SKM-1 treated with dmso at 0.1 percent for 144 hours (cell line): ENCODE measurements at regions not wholly inside any gene's neighbourhood (a gene's known extent, or its start where the extent isn't known, plus 50 kb on each side); places are given as distances from the start of the nearest gene placed in this dataset.
"Not testable (repeated sequence)": the region's sequence is repeated elsewhere in the genome, so short reads cannot be mapped to it uniquely, and the experiment has no call there.

Source experiments
- DNase-seq: peaks from one replicate; lab custom pipeline; 2025; ENCODE audit not compliant: unreplicated experiment; lab: John Stamatoyannopoulos, UW

DNA sequence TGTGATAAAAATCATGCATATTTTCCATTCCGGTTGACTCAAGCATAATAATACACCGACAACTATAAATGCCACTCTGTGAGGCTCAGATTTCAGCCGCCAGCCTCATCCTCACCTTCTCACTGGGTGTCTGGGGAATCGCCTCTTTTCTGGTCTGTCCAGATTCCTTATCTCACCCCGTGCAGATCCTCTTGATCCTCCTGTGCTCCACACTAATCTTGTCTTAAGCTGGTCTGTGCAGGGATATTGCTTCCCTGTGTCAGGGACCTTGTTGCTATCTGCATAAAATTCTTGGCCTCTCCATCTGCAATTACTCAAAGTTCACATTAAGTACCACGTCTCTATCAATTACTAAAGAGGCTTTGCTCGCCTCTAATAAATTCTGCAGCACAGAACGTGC, 116.6 kb upstream of the SPACA7 start:
- no peak for DNase-seq

DNA sequence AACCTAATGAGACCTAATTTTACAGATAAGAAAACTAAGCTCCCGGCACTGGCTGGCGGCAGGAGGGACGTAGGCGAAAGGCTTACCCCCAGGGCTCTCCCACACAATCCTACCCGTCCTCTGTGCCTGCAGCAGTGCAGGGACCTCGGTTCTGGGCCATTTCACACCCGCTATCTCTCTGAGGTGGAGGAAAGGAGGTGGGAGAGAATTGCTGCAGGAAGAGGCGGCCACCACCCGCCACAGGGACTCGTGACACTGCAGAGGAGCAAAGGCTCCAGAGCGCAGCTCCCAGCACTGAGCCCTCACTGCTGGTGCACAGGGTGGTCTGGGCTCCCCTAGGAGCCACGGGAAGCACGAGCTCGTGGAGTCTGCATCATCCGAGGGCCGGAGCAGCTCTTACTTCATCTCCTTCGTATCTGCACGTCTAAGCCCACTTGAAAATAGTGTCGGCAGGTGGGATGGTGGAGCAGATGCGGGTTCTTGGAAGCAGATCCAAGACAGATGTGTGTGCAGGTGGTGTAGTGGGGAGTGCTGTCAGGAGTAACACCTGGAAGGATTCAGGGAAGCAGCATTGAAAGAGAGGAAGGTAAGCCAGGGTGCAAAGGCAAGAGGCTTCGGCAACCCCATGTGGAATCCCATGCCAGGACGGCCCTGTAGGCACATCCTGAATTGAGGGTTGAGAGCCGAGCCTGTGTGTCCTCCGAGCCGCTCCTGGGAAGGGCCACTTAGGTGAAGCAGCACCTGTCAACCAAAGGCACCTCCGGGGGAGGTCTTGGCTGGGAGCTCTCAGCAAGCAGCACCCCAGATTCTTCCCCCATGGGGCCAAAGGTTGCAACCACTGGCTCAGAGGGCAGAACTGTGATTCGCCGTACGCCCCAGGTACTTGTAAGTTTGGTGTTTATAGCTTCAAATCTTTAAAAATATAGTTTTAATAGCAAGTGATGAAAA, 115.8 kb upstream of the SPACA7 start:
- no peak for DNase-seq

DNA sequence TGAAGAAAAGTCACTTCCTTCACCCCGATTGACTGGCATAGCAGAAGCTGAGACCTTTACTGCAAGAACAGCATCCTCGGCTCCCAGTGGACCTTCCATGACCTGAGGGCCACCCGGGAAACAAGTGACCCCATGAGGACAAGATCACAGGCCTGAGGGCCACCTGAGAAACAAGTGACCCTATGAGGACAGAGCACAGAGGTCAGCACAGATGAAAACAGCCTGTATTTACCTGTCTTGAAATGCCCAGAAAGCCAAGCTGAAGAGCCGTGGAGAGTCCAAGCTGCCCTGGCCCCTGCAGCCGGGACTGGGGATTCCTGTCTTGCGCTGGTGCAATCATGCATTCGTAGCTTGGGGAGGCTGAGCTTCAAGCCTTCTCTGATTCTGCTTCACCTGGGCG, 114.2 kb upstream of the SPACA7 start:
- no peak for DNase-seq

GRCh38 chr13:112263152-112263551, 113.0 kb upstream of the SPACA7 start:
- DNase-seq = no peak

GRCh38 chr13:112267660-112268059, 108.5 kb upstream of the SPACA7 start:
- no peak for DNase-seq

GRCh38 chr13:112270951-112271350, 105.2 kb upstream of the SPACA7 start:
- no peak for DNase-seq

GRCh38 chr13:112286733-112287132, 89.4 kb upstream of the SPACA7 start:
- DNase-seq = not testable (repeated sequence)

- no peak for DNase-seq
These were observed 55.9 kb upstream of the SPACA7 start for GRCh38 chr13:112320303-112320702.

DNA sequence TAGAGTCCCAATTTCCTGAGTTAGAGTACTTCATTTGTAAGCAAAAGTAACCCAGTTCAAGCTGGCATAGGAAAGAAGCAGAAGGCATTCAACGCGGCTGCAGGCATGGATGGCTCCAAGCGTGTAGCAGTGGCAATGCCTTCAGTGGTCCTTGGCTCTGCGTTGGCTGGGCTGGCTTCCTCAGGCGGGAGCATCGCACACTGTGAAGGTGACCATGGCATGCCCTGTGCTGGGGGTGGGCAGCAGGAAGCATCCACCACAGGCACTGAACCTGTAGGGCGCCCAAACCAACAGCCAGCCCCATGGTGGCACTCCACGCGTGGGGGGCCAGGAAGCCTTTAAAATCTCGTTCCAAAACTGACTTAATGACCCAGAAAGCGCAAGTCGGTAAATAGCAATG, 53.6 kb upstream of the SPACA7 start:
- no peak for DNase-seq

DNA sequence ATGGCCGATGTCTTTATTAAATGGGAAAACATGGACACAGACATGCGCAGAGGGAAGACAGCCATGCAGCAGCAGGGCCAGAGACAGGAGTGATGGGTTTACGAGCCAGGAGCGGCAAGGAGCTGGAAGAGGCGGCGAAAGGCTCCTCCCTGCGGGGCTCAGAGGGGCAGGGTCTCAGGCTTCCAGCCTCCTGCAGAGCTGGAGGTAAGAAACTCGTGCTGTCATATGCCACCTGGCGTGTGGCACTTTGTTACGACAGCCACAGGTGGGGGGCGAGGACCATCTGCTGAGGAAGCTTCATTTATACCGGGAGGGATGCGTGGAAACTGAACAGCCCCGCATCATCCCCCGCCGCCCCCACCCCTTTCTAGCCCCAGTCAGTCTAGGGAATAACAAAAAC, 52.0 kb upstream of the SPACA7 start:
- no peak for DNase-seq

- DNase-seq = no peak
These were observed 50.9 kb upstream of the SPACA7 start for GRCh38 chr13:112325142-112325808.

GRCh38 chr13:112325920-112326645, 50.1 kb upstream of the SPACA7 start:
- DNase-seq = no peak
